Amniotic epithelial cell (primary cell): ENCODE measurements at regions not wholly inside any gene's neighbourhood (a gene's known extent, or its start where the extent isn't known, plus 50 kb on each side); places are given as distances from the start of the nearest gene placed in this dataset.

Source experiments
- DNase-seq: peaks from one replicate; pipeline ENCODE4 v3.0.0-alpha.2; 2010; ENCODE audit warnings: low read depth

DNA sequence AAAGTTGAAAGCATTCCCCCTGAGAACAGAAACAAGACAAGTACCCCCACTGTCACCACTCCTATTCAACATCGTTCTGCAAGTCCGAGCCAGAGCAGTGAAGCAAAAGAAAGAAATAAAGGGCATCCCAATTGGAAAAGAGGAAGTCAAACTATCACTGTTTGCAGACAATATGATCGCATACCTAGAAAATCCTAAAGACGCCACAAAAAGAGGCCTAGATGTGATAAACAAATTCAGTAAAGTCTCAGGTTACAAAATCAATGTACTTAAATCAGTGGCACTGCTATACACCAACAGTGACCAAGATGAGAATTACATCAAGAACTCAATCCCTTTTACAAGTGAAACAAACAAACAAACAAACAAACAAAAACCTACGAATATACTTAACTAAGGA is 87.7 kb upstream of the COCH start:
- no peak for DNase-seq

DNA sequence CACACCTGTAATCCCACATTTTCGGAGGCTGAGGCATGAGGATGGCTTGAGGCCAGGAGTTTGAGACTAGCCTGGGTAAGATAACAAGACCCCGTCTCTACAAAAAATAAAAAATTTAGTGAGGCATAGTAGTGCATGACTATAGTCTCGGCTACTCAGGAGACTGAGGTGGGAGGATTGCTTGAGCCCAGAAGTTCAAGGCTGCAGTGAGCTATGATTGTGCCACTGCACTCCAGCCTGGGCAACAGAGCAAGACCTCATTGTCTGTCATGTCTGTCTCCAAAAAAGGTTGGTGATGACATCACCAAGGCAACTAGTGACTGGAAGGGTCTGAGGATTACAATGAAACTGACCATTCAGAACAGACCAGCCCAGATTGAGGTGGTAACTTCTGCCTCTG is 83.5 kb upstream of the COCH start:
- no peak for DNase-seq

DNA sequence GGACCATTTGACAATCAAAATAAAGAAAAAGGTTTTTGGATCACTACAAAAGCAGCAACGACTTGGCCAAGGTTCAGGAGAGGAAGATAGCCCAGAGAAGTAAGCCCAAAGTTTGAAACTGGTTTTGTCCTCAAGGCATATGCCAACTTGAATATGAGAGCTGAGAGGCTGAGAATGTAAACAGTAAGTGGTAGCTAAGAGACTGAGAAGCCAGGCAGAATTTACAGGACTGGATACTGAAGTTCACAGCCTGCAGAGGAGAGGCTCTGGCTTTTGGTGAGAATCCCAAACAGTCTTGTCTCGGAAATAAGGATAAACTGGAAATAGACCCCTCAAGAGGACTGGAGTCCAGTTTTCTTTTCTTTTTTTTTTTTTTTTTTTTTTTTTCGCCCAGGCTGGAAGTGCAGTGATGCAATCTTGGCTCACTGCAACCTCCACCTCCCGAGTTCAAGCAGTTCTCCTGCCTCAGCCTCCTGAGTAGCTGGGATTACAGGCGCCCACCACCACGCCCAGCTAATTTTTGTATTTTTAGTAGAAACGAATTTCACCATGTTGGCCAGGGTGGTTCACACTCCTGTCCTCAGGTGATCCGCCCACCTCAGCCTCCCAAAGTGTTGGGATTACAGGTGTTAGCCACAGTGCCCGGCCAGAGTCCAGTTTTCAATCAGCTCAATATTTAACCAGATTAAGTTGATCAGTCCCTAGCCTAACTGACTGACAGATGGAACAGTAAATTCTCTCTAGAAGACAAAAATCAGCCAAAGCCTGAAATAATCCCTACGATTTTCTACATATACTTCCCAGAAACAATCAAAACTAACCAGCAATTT is 82.6 kb upstream of the COCH start:
- no peak for DNase-seq

DNA sequence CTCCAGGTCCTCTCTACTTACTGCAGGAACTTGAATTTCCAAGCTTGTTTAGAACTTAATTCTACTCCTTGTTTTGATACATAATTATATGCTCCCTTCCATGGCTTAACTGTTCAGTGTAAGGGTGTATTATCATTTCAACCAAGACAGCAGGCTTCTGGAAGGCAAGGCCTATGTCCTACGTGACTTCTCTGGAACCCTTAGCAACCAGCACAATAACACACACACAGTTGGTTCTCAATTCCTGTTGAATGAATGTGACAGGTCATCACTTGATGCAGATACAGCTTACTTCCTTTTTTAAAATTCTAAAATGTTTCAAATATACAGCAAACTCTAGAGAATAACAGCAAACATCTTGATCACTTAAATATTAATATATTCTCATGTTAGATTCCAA is 77.7 kb upstream of the COCH start:
- DNase-seq: no peak

DNA sequence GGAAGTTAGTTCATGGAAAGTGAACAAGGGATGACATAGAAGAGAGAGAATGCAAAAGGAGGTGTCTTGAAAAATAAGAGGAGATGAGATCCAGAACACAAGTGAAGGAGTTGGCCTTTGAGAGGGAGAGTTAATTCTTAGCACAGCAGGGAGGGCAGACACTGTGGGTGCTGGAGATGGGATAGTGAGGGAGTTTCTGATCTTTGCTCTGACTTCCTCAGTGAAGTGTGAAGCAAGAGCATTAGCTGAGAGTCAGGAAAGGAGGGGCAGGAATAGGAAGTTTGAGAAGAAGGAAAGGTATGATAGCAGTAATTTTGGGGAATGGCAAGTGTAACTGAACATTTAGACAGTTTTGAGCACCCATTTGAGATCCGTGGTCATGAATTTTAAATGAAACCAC is 75.8 kb upstream of the COCH start:
- DNase-seq: no peak

DNA sequence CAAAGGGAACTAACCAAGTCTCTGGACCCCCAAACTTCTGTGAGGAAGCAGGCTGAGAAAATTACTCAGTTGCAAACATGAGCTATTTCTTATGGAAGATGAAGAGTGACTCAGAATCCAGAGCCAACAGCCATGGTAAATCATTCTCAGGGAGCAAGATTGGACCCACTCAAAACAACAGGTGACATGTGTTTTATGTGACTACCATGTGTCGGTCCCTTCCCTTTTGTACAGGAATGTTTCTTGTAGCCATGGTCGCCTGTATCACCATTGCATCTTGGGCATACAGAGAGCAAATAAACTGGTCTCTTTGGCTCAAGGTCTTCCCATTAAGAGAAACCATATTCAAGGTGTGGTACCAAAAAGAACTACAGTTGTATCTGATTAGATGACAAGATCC is 75.4 kb upstream of the COCH start:
- no peak for DNase-seq

DNA sequence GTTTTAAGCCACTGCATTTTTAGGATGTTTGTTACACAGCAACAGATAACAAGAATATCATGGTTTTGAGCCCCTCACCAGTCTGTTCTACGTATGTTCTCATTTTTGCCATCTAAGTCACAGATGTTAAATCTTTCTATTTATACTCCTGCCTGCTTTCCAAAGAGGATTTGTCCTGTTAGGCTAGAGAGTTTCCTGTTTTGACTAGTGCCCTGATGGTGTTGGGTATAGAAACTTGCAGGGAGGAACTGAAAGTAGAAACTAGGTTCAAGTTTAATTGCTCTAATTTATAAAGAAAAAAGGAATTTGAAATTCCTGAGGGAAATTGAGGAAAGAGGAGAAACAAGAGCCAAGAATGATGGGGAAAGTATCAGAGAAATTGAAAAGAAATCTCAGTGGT is 74.4 kb upstream of the COCH start:
- no peak for DNase-seq

DNA sequence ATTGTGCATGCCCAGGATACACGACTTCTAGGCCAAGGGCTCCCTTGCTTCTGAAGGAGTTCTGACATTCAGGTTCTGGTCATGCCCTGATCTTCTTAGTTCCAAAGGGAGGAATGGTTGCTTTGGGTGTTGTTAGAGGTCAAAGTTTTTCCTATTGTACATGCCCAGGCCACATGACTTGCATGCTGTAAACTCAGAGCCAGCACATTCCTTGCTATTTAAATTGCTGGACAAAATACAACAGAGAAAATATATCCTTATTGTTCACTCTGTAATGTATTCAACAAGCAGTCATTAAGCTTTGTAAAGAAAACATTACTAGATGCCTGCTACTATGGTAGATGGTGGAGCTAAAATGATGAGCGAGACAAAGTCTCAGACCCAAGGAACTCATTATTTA is 71.2 kb upstream of the COCH start:
- no peak for DNase-seq

DNA sequence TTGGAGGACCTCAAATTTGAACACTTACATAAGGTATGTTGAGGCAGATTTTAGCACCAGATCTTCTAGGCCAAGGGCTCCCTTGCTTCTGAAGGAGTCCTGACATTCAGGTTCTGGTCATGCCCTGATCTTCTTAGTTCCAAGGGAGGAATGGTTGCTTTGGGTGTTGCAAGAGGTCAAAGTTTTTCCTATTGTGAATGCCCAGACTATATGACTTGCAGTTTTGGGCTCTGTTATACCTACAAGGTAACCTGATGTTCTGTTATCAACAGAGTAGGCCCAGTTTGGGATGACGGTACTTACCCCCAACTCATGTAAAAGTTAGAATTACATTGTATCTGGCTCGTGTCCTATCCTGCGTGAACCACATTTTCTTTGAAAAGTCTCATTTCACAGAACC is 69.1 kb upstream of the COCH start:
- no peak for DNase-seq

DNA sequence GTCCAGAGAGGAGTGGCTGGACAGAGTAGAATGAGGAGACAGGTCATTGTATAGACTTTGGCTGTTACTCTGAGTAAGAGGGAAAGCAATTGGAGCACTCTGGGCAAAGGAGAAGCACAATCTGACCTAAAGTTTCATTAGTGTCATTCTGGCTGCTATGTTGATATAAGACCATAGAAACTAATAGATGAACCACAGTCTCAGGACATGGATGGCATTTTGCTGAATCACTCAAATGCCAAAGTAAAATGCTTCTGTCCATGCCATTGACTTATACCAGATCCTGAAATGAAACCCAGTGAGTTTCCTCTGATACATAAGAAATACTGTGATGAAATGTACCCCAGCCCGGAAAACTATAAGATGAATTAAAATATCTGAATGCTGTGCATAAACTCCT is 65.8 kb upstream of the COCH start:
- DNase-seq: peak; percentile 6

DNA sequence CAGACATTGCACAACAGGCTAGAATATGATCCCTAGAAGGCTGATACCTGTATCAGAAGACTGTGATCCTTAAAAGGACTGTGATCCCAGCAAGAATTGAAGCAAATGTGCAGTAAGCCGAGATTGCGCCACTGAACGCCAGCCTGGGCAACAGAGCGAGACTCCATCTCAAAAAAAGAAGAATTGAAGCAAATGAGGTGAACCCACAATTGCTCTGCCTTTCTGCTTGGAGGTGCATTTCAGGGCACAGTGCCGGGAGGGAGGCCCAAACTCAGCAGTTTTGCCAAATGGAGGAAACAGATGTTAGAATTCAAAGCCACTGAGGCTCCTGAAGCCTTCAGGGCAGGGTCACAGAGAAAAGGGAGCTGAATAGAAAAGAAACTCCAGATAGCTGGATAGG is 61.1 kb upstream of the COCH start:
- no peak for DNase-seq

DNA sequence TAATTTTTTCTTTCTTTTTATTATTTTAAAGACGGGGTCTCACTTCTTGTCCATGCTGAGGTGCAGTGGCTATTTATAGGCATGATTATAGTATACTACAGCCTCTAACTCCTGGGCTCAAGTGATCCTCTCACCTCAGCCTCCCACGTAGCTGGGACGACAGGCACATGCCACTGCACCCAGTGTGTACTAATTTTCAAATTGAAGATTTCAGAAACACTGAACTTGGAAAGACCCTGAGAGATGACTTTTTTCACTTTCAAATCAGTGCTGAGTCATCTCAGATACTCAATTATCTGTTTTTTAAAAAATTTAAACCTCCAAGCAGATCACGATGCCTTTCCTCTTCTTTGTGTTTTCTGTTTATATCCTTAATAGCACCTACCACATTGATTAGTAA is 53.7 kb upstream of the COCH start:
- no peak for DNase-seq

DNA sequence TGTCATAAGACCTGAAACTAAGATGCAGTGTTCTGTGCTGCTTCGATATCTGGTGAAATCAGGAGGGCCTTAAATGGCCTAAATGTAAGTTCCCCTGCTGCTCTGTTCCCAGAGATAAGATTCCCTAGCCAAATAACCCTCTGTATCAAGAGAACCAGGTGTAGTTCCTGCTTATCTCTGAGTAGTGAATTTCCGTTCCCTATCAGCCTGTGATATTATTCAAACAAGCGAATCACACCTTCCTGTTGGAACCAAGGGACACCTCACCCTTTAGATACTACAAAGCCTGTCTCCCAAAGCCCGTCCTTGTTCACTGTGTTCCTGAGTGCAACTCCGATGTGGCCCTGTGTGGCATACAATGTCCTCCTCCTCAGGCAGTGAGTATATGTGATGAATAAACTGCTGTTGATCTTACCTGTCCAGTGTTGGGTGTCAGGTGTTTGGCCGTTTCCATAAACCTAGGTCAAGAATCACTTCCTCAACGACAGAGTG is 52.2 kb upstream of the COCH start:
- DNase-seq: no peak
